Activated naive CD8-positive, alpha-beta T cell treated with anti-CD3 and anti-CD28 coated beads, Interleukin-2, amount 50 U/mL, for 24 hours (primary cell): ENCODE measurements at regions not wholly inside any gene's neighbourhood (a gene's known extent, or its start where the extent isn't known, plus 50 kb on each side); places are given as distances from the start of the nearest gene placed in this dataset.

Source experiments
- ATAC-seq: fragments of 150-1000 bp; cut with Tn5 transposase; one replicate; pipeline ENCODE4 v1.10.0; 2021
- DNase-seq: peaks from one replicate; pipeline ENCODE4 v3.0.0; 2021
- H3K27ac Mint-ChIP-seq: one replicate; pipeline ENCODE4 v1.8.0; 2021; ENCODE audit warnings: mild to moderate bottlenecking, mixed read lengths
- H3K27me3 Mint-ChIP-seq: one replicate; pipeline ENCODE4 v1.8.0; 2021; ENCODE audit warnings: mixed read lengths
- H3K36me3 Mint-ChIP-seq: one replicate; pipeline ENCODE4 v1.8.0; 2021; ENCODE audit warnings: low read depth, mixed read lengths
- H3K4me1 Mint-ChIP-seq: one replicate; pipeline ENCODE4 v1.8.0; 2021; ENCODE audit warnings: mixed read lengths
- H3K4me3 Mint-ChIP-seq: one replicate; pipeline ENCODE4 v1.8.0; 2021; ENCODE audit warnings: mild to moderate bottlenecking, moderate library complexity, mixed read lengths
- H3K9me3 Mint-ChIP-seq: one replicate; pipeline ENCODE4 v1.8.0; 2021; ENCODE audit warnings: mixed read lengths

GRCh38 chr2:144102386-144102785 is 417.5 kb downstream of the ZEB2 start:
- Mint-ChIP-seq H3K4me1 (peaks cover 15% of the 10 kb centered on the region), H3K36me3 (peaks cover 31% of the 10 kb centered on the region), H3K9me3 (peaks cover 13% of the 10 kb centered on the region), H3K27ac (no peak overlapping the region), H3K4me3 (no peak overlapping the region), H3K27me3 (no peaks in the 10 kb centered on the region)
- ATAC-seq (no peak), DNase-seq (no peak)

- Mint-ChIP-seq H3K36me3 (peaks cover 18% of the 10 kb centered on the region), H3K27ac (peak overlapping the region; percentile 52), H3K4me1 (peaks cover 11% of the 10 kb centered on the region), H3K9me3 (peaks cover 3% of the 10 kb centered on the region), H3K27me3 (no peaks in the 10 kb centered on the region), H3K4me3 (no peak overlapping the region)
- DNase-seq (no peak), ATAC-seq (peak; percentile 86)
Measured at GRCh38 chr2:144099780-144100377, 420.0 kb downstream of the ZEB2 start.

GRCh38 chr2:144099340-144099739 is 420.6 kb downstream of the ZEB2 start:
- H3K27ac Mint-ChIP-seq = peak overlapping the region; percentile 52
- peaks cover 9% of the 10 kb centered on the region for H3K9me3 Mint-ChIP-seq
- ATAC-seq (no peak), DNase-seq (no peak)
- H3K4me3 Mint-ChIP-seq = no peak overlapping the region
- peaks cover 11% of the 10 kb centered on the region for H3K4me1 Mint-ChIP-seq
- H3K27me3 Mint-ChIP-seq = no peaks in the 10 kb centered on the region
- peaks cover 17% of the 10 kb centered on the region for H3K36me3 Mint-ChIP-seq

GRCh38 chr2:144097440-144098225 is 422.3 kb downstream of the ZEB2 start:
- peaks cover 15% of the 10 kb centered on the region for H3K9me3 Mint-ChIP-seq
- H3K27me3 Mint-ChIP-seq = no peaks in the 10 kb centered on the region
- peaks cover 11% of the 10 kb centered on the region for H3K4me1 Mint-ChIP-seq
- H3K27ac Mint-ChIP-seq = no peak overlapping the region
- peaks cover 18% of the 10 kb centered on the region for H3K36me3 Mint-ChIP-seq
- no peak overlapping the region for H3K4me3 Mint-ChIP-seq
- no peak for DNase-seq
- no peak for ATAC-seq

GRCh38 chr2:144096531-144096930 is 423.4 kb downstream of the ZEB2 start:
- Mint-ChIP-seq H3K36me3 (peaks cover 24% of the 10 kb centered on the region), H3K4me3 (no peak overlapping the region), H3K9me3 (peaks cover 23% of the 10 kb centered on the region), H3K27me3 (no peaks in the 10 kb centered on the region), H3K27ac (no peak overlapping the region), H3K4me1 (peaks cover 11% of the 10 kb centered on the region)
- DNase-seq (no peak), ATAC-seq (no peak)

- H3K4me3 Mint-ChIP-seq = no peak overlapping the region
Measured at GRCh38 chr2:144094408-144095151, 425.3 kb downstream of the ZEB2 start.

GRCh38 chr2:144091622-144092021 is 428.3 kb downstream of the ZEB2 start:
- no peak for ATAC-seq
- H3K27ac Mint-ChIP-seq = no peak overlapping the region
- H3K4me1 Mint-ChIP-seq = peaks cover 15% of the 10 kb centered on the region
- DNase-seq = no peak
- peaks cover 42% of the 10 kb centered on the region for H3K36me3 Mint-ChIP-seq
- H3K9me3 Mint-ChIP-seq = peaks cover 40% of the 10 kb centered on the region
- H3K4me3 Mint-ChIP-seq = no peak overlapping the region
- no peaks in the 10 kb centered on the region for H3K27me3 Mint-ChIP-seq

More at GRCh38 chr2:144094408-144095151, 425.3 kb downstream of the ZEB2 start:
- H3K4me1 Mint-ChIP-seq = peaks cover 4% of the 10 kb centered on the region
- peaks cover 31% of the 10 kb centered on the region for H3K9me3 Mint-ChIP-seq
- ATAC-seq (peak; percentile 36), DNase-seq (no peak)
- peaks cover 31% of the 10 kb centered on the region for H3K36me3 Mint-ChIP-seq
- peak overlapping the region; percentile 11 for H3K27ac Mint-ChIP-seq
- H3K27me3 Mint-ChIP-seq = no peaks in the 10 kb centered on the region

GRCh38 chr2:144088863-144089262 is 431.1 kb downstream of the ZEB2 start:
- peaks cover 31% of the 10 kb centered on the region for H3K36me3 Mint-ChIP-seq
- DNase-seq = no peak
- peaks cover 19% of the 10 kb centered on the region for H3K4me1 Mint-ChIP-seq
- no peak overlapping the region for H3K27ac Mint-ChIP-seq
- ATAC-seq = no peak
- H3K9me3 Mint-ChIP-seq = peaks cover 30% of the 10 kb centered on the region
- no peak overlapping the region for H3K4me3 Mint-ChIP-seq
- H3K27me3 Mint-ChIP-seq = no peaks in the 10 kb centered on the region

GRCh38 chr2:144086965-144087364 is 433.0 kb downstream of the ZEB2 start:
- Mint-ChIP-seq H3K27ac (peak overlapping the region; percentile 45), H3K36me3 (peaks cover 30% of the 10 kb centered on the region), H3K4me1 (peaks cover 19% of the 10 kb centered on the region), H3K27me3 (no peaks in the 10 kb centered on the region), H3K4me3 (no peak overlapping the region), H3K9me3 (peaks cover 24% of the 10 kb centered on the region)
- peak; percentile 40 for ATAC-seq
- no peak for DNase-seq

- Mint-ChIP-seq H3K4me3 (no peak overlapping the region), H3K27me3 (no peaks in the 10 kb centered on the region), H3K27ac (no peak overlapping the region), H3K9me3 (peaks cover 13% of the 10 kb centered on the region), H3K36me3 (peaks cover 20% of the 10 kb centered on the region), H3K4me1 (peaks cover 21% of the 10 kb centered on the region)
- DNase-seq = no peak
- no peak for ATAC-seq
Measured at GRCh38 chr2:144085016-144085415, 434.9 kb downstream of the ZEB2 start.

- H3K9me3 Mint-ChIP-seq = peaks cover 13% of the 10 kb centered on the region
- no peaks in the 10 kb centered on the region for H3K27me3 Mint-ChIP-seq
- no peak overlapping the region for H3K4me3 Mint-ChIP-seq
- peaks cover 18% of the 10 kb centered on the region for H3K36me3 Mint-ChIP-seq
- ATAC-seq (no peak), DNase-seq (no peak)
- H3K4me1 Mint-ChIP-seq = peaks cover 21% of the 10 kb centered on the region
- no peak overlapping the region for H3K27ac Mint-ChIP-seq
Measured at GRCh38 chr2:144084114-144084661, 435.7 kb downstream of the ZEB2 start.

GRCh38 chr2:144083211-144083610 is 436.7 kb downstream of the ZEB2 start:
- no peak for DNase-seq

GRCh38 chr2:144082777-144083176 is 437.1 kb downstream of the ZEB2 start:
- Mint-ChIP-seq H3K4me1 (peaks cover 18% of the 10 kb centered on the region), H3K27ac (no peak overlapping the region)
- ATAC-seq = no peak

More at GRCh38 chr2:144083211-144083610, 436.7 kb downstream of the ZEB2 start:
- H3K4me1 Mint-ChIP-seq = peaks cover 21% of the 10 kb centered on the region
- no peak overlapping the region for H3K27ac Mint-ChIP-seq
- H3K36me3 Mint-ChIP-seq = peaks cover 14% of the 10 kb centered on the region
- peaks cover 13% of the 10 kb centered on the region for H3K9me3 Mint-ChIP-seq
- no peaks in the 10 kb centered on the region for H3K27me3 Mint-ChIP-seq
- H3K4me3 Mint-ChIP-seq = no peak overlapping the region
- ATAC-seq = no peak

GRCh38 chr2:144082327-144082726 is 437.6 kb downstream of the ZEB2 start:
- peaks cover 8% of the 10 kb centered on the region for H3K36me3 Mint-ChIP-seq

More at GRCh38 chr2:144082777-144083176, 437.1 kb downstream of the ZEB2 start:
- H3K27me3 Mint-ChIP-seq = no peaks in the 10 kb centered on the region
- DNase-seq = no peak
- H3K4me3 Mint-ChIP-seq = no peak overlapping the region
- H3K9me3 Mint-ChIP-seq = peaks cover 8% of the 10 kb centered on the region
- H3K36me3 Mint-ChIP-seq = peaks cover 12% of the 10 kb centered on the region

More at GRCh38 chr2:144082327-144082726, 437.6 kb downstream of the ZEB2 start:
- H3K4me3 Mint-ChIP-seq = no peak overlapping the region
- H3K9me3 Mint-ChIP-seq = peaks cover 4% of the 10 kb centered on the region
- H3K4me1 Mint-ChIP-seq = peaks cover 13% of the 10 kb centered on the region
- no peaks in the 10 kb centered on the region for H3K27me3 Mint-ChIP-seq
- ATAC-seq (no peak), DNase-seq (no peak)
- no peak overlapping the region for H3K27ac Mint-ChIP-seq
